ENCODE measurements at regions not wholly inside any gene's neighbourhood (a gene's known extent, or its start where the extent isn't known, plus 50 kb on each side); places are given as distances from the start of the nearest gene placed in this dataset.

- TF ChIP-seq CTCF (IDR thresholded peaks at IDR 0.05), result no peak
- Mint-ChIP-seq H3K27ac (no peak overlapping the region), H3K27me3 (no peaks in the 10 kb centered on the region), H3K4me3 (no peak overlapping the region), H3K36me3 (ENCODE audit: low read depth) (no peaks in the 10 kb centered on the region), H3K4me1 (no peaks in the 10 kb centered on the region), H3K9me3 (no peaks in the 10 kb centered on the region)
- ATAC-seq (ENCODE audit: low read depth) (no peak), DNase-seq (no peak)
- ChIA-PET CTCF (no interaction called here), POLR2A (no interaction called here)
- intact Hi-C loops (cut with micrococcal nuclease), result no loop called here
These were observed 129.1 kb downstream of the URI1 start for GRCh38 chr19:30070968-30071632.

- POLR2A ChIA-PET, result no interaction called here
- Mint-ChIP-seq H3K36me3 (ENCODE audit: low read depth) (no peaks in the 10 kb centered on the region), H3K9me3 (no peaks in the 10 kb centered on the region), H3K27me3 (no peaks in the 10 kb centered on the region), H3K4me3 (no peak overlapping the region), H3K4me1 (no peaks in the 10 kb centered on the region), H3K27ac (no peak overlapping the region)
- CTCF ChIA-PET, result no interaction called here
- ATAC-seq (ENCODE audit: low read depth) (no peak), DNase-seq (no peak)
- intact Hi-C loops (cut with micrococcal nuclease), result no loop called here
- TF ChIP-seq CTCF (IDR thresholded peaks at IDR 0.05), result no peak
These were observed 129.8 kb downstream of the URI1 start for GRCh38 chr19:30071871-30072270.

GRCh38 chr19:30073152-30074000, 131.3 kb downstream of the URI1 start:
- DNase-seq (no peak), ATAC-seq (ENCODE audit: low read depth) (no peak)
- ChIA-PET POLR2A (no interaction called here), CTCF (no interaction called here)
- no peaks in the 10 kb centered on the region for H3K36me3 Mint-ChIP-seq (ENCODE audit: low read depth)
- H3K27ac Mint-ChIP-seq, result no peak overlapping the region
- intact Hi-C loops (cut with micrococcal nuclease), result no loop called here
- no peaks in the 10 kb centered on the region for H3K9me3 Mint-ChIP-seq
- TF ChIP-seq CTCF (IDR thresholded peaks at IDR 0.05), result no peak
- H3K27me3 Mint-ChIP-seq, result no peaks in the 10 kb centered on the region
- H3K4me1 Mint-ChIP-seq, result no peaks in the 10 kb centered on the region
- H3K4me3 Mint-ChIP-seq, result no peak overlapping the region

- Mint-ChIP-seq H3K4me1 (no peaks in the 10 kb centered on the region), H3K9me3 (no peaks in the 10 kb centered on the region), H3K27me3 (no peaks in the 10 kb centered on the region), H3K4me3 (no peak overlapping the region), H3K27ac (no peak overlapping the region), H3K36me3 (ENCODE audit: low read depth) (no peaks in the 10 kb centered on the region)
- ATAC-seq (ENCODE audit: low read depth) (no peak), DNase-seq (no peak)
- TF ChIP-seq CTCF (IDR thresholded peaks at IDR 0.05), result no peak
- intact Hi-C loops (cut with micrococcal nuclease), result no loop called here
- CTCF ChIA-PET, result no interaction called here
- POLR2A ChIA-PET, result no interaction called here
These were observed 132.1 kb downstream of the URI1 start for GRCh38 chr19:30074096-30074495.

GRCh38 chr19:30074741-30075715, 133.0 kb downstream of the URI1 start:
- no peak overlapping the region for H3K27ac Mint-ChIP-seq
- DNase-seq, result no peak
- no peaks in the 10 kb centered on the region for H3K27me3 Mint-ChIP-seq
- H3K36me3 Mint-ChIP-seq (ENCODE audit: low read depth), result no peaks in the 10 kb centered on the region
- intact Hi-C loops (cut with micrococcal nuclease), result no loop called here
- CTCF ChIA-PET, result no interaction called here
- H3K9me3 Mint-ChIP-seq, result no peaks in the 10 kb centered on the region
- no peaks in the 10 kb centered on the region for H3K4me1 Mint-ChIP-seq
- no peak for TF ChIP-seq CTCF (IDR thresholded peaks at IDR 0.05)
- no peak for ATAC-seq (ENCODE audit: low read depth)
- H3K4me3 Mint-ChIP-seq, result no peak overlapping the region
- POLR2A ChIA-PET, result no interaction called here
